Activated T-helper 2 cell treated with anti-CD3 and anti-CD28 coated beads, Interferon-gamma antibody, Interleukin-2, Interleukin-4, amounts not matched to agents 10 μg/mL and 5 μg/mL and 100 μg/mL, durations not matched to agents 14 hours and 24 hours and 36 hours (primary cell): ENCODE measurements at regions not wholly inside any gene's neighbourhood (a gene's known extent, or its start where the extent isn't known, plus 50 kb on each side); places are given as distances from the start of the nearest gene placed in this dataset.

Source experiments
- DNase-seq: peaks from one replicate; pipeline ENCODE4 v3.0.0; 2021; ENCODE audit warnings: low spot score
- H3K27ac Mint-ChIP-seq: one replicate; pipeline ENCODE4 v1.8.0; 2021; ENCODE audit warnings: mixed read lengths
- H3K27me3 Mint-ChIP-seq: one replicate; pipeline ENCODE4 v1.8.0; 2021; ENCODE audit warnings: low read depth, mixed read lengths
- H3K36me3 Mint-ChIP-seq: one replicate; pipeline ENCODE4 v1.8.0; 2021; ENCODE audit warnings: low read depth, mixed read lengths
- H3K4me1 Mint-ChIP-seq: one replicate; pipeline ENCODE4 v1.8.0; 2021; ENCODE audit warnings: low read depth, mixed read lengths
- H3K4me3 Mint-ChIP-seq: one replicate; pipeline ENCODE4 v1.8.0; 2021; ENCODE audit warnings: low read depth, mild to moderate bottlenecking, moderate library complexity, mixed read lengths
- H3K9me3 Mint-ChIP-seq: one replicate; pipeline ENCODE4 v1.8.0; 2021; ENCODE audit warnings: mixed read lengths
- intact Hi-C: fragments of 100-400 bp; cut with micrococcal nuclease; formaldehyde crosslinking; loops from one replicate; pipeline ENCODE4 v1.15.1; 2023

GRCh38 chr2:204051984-204052556 is 115.5 kb downstream of the ICOS start:
- H3K9me3 Mint-ChIP-seq: no peaks in the 10 kb centered on the region
- no peaks in the 10 kb centered on the region for H3K36me3 Mint-ChIP-seq
- intact Hi-C loops: no loop called here
- no peak overlapping the region for H3K4me3 Mint-ChIP-seq
- DNase-seq: no peak
- peaks cover 17% of the 10 kb centered on the region for H3K4me1 Mint-ChIP-seq
- no peak overlapping the region for H3K27ac Mint-ChIP-seq
- H3K27me3 Mint-ChIP-seq: peaks cover 26% of the 10 kb centered on the region

- intact Hi-C loops: no loop called here
- no peak for DNase-seq
- Mint-ChIP-seq H3K27ac (no peak overlapping the region), H3K36me3 (no peaks in the 10 kb centered on the region), H3K4me3 (no peak overlapping the region), H3K27me3 (peaks cover 20% of the 10 kb centered on the region), H3K9me3 (no peaks in the 10 kb centered on the region), H3K4me1 (peaks cover 4% of the 10 kb centered on the region)
Observed at GRCh38 chr2:204059016-204059415, 122.5 kb downstream of the ICOS start.

DNA sequence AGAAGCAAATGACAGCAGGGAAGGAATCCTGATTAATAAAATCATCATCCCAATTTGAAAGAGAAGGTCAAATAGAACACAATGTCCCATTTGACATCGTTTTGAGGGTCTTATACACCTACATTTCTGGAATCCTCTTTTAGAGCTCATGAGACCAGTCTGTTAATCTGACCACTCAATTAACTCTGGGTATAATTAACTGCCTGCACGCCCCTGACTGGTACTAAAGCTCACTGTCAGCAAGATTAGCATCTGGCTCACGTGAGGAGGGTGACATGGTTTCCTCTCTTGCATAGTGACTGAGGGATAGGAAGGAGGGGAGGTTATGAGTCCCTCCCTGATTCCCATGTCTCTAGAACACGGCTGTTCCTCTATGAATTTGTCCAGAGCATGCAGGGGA is 124.3 kb downstream of the ICOS start:
- H3K4me3 Mint-ChIP-seq: no peak overlapping the region
- no peaks in the 10 kb centered on the region for H3K36me3 Mint-ChIP-seq
- no peaks in the 10 kb centered on the region for H3K9me3 Mint-ChIP-seq
- H3K4me1 Mint-ChIP-seq: peaks cover 4% of the 10 kb centered on the region
- no peak for DNase-seq
- no peak overlapping the region for H3K27ac Mint-ChIP-seq
- H3K27me3 Mint-ChIP-seq: peaks cover 9% of the 10 kb centered on the region
- intact Hi-C loops: no loop called here

- H3K36me3 Mint-ChIP-seq: no peaks in the 10 kb centered on the region
- intact Hi-C loops: no loop called here
- H3K4me1 Mint-ChIP-seq: peaks cover 4% of the 10 kb centered on the region
- H3K4me3 Mint-ChIP-seq: no peak overlapping the region
- no peak for DNase-seq
- H3K27ac Mint-ChIP-seq: no peak overlapping the region
- H3K9me3 Mint-ChIP-seq: no peaks in the 10 kb centered on the region
- peaks cover 9% of the 10 kb centered on the region for H3K27me3 Mint-ChIP-seq
Observed at GRCh38 chr2:204061241-204061640, 124.7 kb downstream of the ICOS start.

- no peak for DNase-seq
- peaks cover 4% of the 10 kb centered on the region for H3K4me1 Mint-ChIP-seq
- H3K27ac Mint-ChIP-seq: no peak overlapping the region
- H3K36me3 Mint-ChIP-seq: no peaks in the 10 kb centered on the region
- H3K27me3 Mint-ChIP-seq: peaks cover 20% of the 10 kb centered on the region
- no peak overlapping the region for H3K4me3 Mint-ChIP-seq
- intact Hi-C loops: no loop called here
- no peaks in the 10 kb centered on the region for H3K9me3 Mint-ChIP-seq
Observed at GRCh38 chr2:204064119-204064518, 127.6 kb downstream of the ICOS start.

- Mint-ChIP-seq H3K4me1 (peaks cover 4% of the 10 kb centered on the region), H3K27ac (no peak overlapping the region), H3K4me3 (no peak overlapping the region), H3K36me3 (no peaks in the 10 kb centered on the region), H3K27me3 (peaks cover 24% of the 10 kb centered on the region), H3K9me3 (no peaks in the 10 kb centered on the region)
- intact Hi-C loops: no loop called here
- DNase-seq: no peak
Observed at GRCh38 chr2:204065566-204065965, 129.0 kb downstream of the ICOS start.

GRCh38 chr2:204066051-204066450 is 129.5 kb downstream of the ICOS start:
- no peaks in the 10 kb centered on the region for H3K9me3 Mint-ChIP-seq
- H3K36me3 Mint-ChIP-seq: no peaks in the 10 kb centered on the region
- no peak overlapping the region for H3K4me3 Mint-ChIP-seq
- no peak overlapping the region for H3K27ac Mint-ChIP-seq
- H3K27me3 Mint-ChIP-seq: peaks cover 25% of the 10 kb centered on the region
- no peak for DNase-seq
- peaks cover under 1% of the 10 kb centered on the region for H3K4me1 Mint-ChIP-seq
- intact Hi-C loops: no loop called here

DNA sequence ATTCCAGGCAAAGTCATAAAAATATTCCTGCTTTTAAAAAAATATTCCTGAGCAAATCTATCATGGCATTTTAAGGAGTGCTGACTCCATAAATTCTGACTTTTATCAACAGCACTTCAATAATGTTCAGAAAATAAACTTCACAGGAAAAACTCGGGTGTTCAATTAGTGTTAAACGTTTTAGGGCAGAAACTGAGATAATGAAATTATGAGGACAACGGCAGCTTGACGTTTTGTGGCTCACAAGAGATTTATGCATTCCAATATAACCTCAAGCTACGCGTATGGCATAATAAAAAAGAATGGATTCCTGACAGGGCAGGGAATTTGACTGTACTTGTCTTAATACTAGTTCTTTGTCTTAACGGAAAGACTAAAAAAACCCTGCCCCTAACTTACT is 133.2 kb downstream of the ICOS start:
- intact Hi-C loops: loop anchor here (10.0 kb wide), 1 partner anchor 185 kb away; no protein-coding TSS in a partner anchor
- H3K36me3 Mint-ChIP-seq: no peaks in the 10 kb centered on the region
- H3K9me3 Mint-ChIP-seq: no peaks in the 10 kb centered on the region
- no peak for DNase-seq
- H3K4me1 Mint-ChIP-seq: peaks cover 11% of the 10 kb centered on the region
- H3K27me3 Mint-ChIP-seq: peaks cover 25% of the 10 kb centered on the region
- H3K4me3 Mint-ChIP-seq: no peak overlapping the region
- H3K27ac Mint-ChIP-seq: no peak overlapping the region

DNA sequence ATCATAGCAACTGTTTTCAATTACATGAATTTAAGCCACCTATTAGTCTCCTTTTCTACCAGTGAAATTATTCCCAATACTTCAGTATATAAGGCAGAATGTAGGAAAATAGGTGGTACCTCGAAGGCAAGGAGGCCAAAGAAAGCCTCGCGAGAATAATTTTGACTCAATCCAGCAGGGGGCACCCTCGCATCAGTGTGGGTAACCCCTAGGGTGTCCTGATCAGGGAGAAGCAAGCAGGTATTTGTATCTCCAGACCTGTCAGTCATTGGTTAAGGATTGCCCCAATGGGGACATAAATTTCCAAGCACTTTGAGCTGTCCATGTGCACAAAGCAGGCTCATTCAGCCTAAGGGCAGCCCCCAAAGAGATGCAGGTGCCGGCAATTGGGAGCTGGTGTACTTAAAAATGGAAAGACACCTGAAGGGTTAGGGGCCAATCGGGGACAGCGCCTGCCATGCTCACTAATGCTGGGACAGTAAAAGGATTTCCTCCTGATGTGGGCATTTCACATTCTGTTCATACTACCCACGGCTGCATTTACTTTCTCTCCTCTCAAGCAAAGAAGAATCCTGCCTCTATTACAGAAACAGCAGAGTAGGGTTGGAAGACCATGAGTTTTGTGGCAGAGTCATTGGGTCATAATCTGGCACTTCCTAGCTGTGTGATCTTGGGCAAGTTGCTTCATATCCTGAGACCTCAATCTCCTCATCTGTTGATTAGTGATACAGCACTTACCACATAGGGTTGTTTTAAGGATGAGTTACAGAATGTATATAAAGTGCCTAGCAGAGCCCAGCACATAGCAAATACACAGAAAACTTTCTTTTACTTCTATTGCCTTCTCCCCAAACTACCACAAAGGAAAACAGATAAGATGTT is 136.1 kb downstream of the ICOS start:
- intact Hi-C loops: loop anchor here (1.0 to 10.0 kb wide), 3 partner anchors 36 to 182 kb away; no protein-coding TSS in a partner anchor
- Mint-ChIP-seq H3K27ac (no peak overlapping the region), H3K4me3 (no peak overlapping the region), H3K4me1 (peaks cover 11% of the 10 kb centered on the region), H3K27me3 (peaks cover 19% of the 10 kb centered on the region), H3K9me3 (peaks cover 6% of the 10 kb centered on the region), H3K36me3 (no peaks in the 10 kb centered on the region)
- DNase-seq: peak; percentile 48

- intact Hi-C loops: loop anchor here (10.0 kb wide), 1 partner anchor 180 kb away; no protein-coding TSS in a partner anchor
- Mint-ChIP-seq H3K4me3 (no peak overlapping the region), H3K27me3 (peaks cover 13% of the 10 kb centered on the region)
Observed at GRCh38 chr2:204074456-204074855, 137.9 kb downstream of the ICOS start.

GRCh38 chr2:204078003-204078698 is 141.6 kb downstream of the ICOS start:
- no peak for DNase-seq
- intact Hi-C loops: loop anchor here (10.0 kb wide), 1 partner anchor 177 kb away; no protein-coding TSS in a partner anchor
- peaks cover 14% of the 10 kb centered on the region for H3K9me3 Mint-ChIP-seq
- no peak overlapping the region for H3K27ac Mint-ChIP-seq
- peaks cover 12% of the 10 kb centered on the region for H3K27me3 Mint-ChIP-seq
- no peaks in the 10 kb centered on the region for H3K36me3 Mint-ChIP-seq
- no peak overlapping the region for H3K4me3 Mint-ChIP-seq
- H3K4me1 Mint-ChIP-seq: peaks cover 12% of the 10 kb centered on the region

More at GRCh38 chr2:204074456-204074855, 137.9 kb downstream of the ICOS start:
- Mint-ChIP-seq H3K27ac (no peak overlapping the region), H3K36me3 (no peaks in the 10 kb centered on the region), H3K9me3 (peaks cover 14% of the 10 kb centered on the region), H3K4me1 (peaks cover 19% of the 10 kb centered on the region)
- no peak for DNase-seq

DNA sequence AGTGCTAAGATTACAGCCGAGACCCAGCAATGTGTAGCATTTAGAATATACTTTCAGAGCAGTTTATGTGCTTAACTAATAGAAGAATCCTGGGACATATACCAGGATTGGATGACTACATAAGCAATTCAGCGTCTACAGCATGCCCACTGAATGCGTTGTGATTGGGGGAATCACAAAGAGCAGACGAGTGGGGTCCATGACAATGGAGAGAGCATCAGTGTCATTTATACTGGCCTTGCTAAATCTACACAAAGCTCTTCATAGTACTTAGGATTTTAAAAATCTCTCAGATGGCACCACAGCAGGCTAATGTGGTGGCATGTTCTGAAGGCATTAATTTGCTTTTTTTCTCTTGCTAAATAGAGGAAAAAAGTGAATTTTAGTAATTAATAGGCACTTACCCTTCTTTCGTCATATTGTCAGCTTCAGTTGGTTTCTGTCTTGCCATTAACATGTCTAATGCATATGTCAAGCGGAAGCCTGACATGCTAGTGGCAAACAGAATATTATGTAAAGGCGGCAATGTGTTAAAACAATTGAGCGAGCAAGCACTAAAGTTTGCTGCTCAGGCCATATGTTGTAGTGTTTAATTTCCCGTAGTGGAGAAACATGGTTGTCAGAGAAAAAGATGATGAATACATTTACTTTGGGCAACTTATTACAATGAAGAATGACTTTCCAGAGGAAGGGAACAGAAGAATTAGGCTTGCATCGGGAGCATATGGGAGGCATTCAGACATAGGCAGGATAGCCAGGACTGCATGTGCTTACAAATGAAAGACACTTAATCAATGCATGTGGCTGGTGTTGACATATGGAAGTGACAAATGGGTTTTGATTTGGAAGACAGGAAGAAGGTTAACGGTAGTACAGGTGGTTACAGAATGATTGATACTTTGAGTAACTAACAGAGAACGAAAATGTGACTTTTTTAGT is 145.2 kb downstream of the ICOS start:
- intact Hi-C loops: no loop called here
- peaks cover 11% of the 10 kb centered on the region for H3K4me1 Mint-ChIP-seq
- no peak for DNase-seq
- peaks cover 26% of the 10 kb centered on the region for H3K27me3 Mint-ChIP-seq
- H3K4me3 Mint-ChIP-seq: no peak overlapping the region
- peaks cover 14% of the 10 kb centered on the region for H3K9me3 Mint-ChIP-seq
- no peak overlapping the region for H3K27ac Mint-ChIP-seq
- H3K36me3 Mint-ChIP-seq: no peaks in the 10 kb centered on the region
